Activated B cell treated with CpG ODN at 0.5 μM for 24 hours (primary cell): ENCODE measurements at regions not wholly inside any gene's neighbourhood (a gene's known extent, or its start where the extent isn't known, plus 50 kb on each side); places are given as distances from the start of the nearest gene placed in this dataset.

Experiments
- ATAC-seq: fragments of 200-7000 bp; cut with Tn5 transposase; one replicate; pipeline ENCODE4 v1.10.0; 2021; ENCODE audit warnings: low read depth, mild to moderate bottlenecking, moderate library complexity
- CTCF ChIA-PET: fragments of 350-600 bp; sonication (Branson Sonifier 250); formaldehyde crosslinking; loops from one replicate; lab custom pipeline; 2021; ENCODE audit warnings: antibody characterized with exemption; lab: Charles Lee
- POLR2A ChIA-PET: fragments of 350-600 bp; sonication (Branson Sonifier 250); formaldehyde crosslinking; loops from one replicate; lab custom pipeline; 2021; ENCODE audit warnings: antibody characterized with exemption; lab: Charles Lee
- DNase-seq: peaks from one replicate; pipeline ENCODE4 v3.0.0; 2022
- H3K27ac Mint-ChIP-seq: one replicate; pipeline ENCODE4 v1.8.0; 2020; ENCODE audit warnings: mixed read lengths
- H3K27me3 Mint-ChIP-seq: one replicate; pipeline ENCODE4 v1.8.0; 2021; ENCODE audit warnings: mixed read lengths
- H3K36me3 Mint-ChIP-seq: one replicate; pipeline ENCODE4 v1.8.0; 2021; ENCODE audit warnings: low read depth, mixed read lengths
- H3K4me1 Mint-ChIP-seq: one replicate; pipeline ENCODE4 v1.8.0; 2021; ENCODE audit warnings: mixed read lengths
- H3K4me3 Mint-ChIP-seq: one replicate; pipeline ENCODE4 v1.8.0; 2020; ENCODE audit warnings: mild to moderate bottlenecking, mixed read lengths
- H3K9me3 Mint-ChIP-seq: one replicate; pipeline ENCODE4 v1.8.0; 2020; ENCODE audit warnings: mixed read lengths
- intact Hi-C: fragments of 100-400 bp; cut with micrococcal nuclease; formaldehyde crosslinking; loops from one replicate; pipeline ENCODE4 v1.15.1; 2024
- TF ChIP-seq, protein P1 (sequence below): fragments of 200-600 bp; IDR thresholded peaks from one replicate; pipeline ENCODE4 v1.8.0; 2022; ENCODE audit warnings: antibody characterized with exemption, mild to moderate bottlenecking

GRCh38 chr17:59451706-59452105, 113.7 kb upstream of the DHX40 start:
- ATAC-seq (no peak), DNase-seq (no peak)
- TF ChIP-seq, protein P1, sequence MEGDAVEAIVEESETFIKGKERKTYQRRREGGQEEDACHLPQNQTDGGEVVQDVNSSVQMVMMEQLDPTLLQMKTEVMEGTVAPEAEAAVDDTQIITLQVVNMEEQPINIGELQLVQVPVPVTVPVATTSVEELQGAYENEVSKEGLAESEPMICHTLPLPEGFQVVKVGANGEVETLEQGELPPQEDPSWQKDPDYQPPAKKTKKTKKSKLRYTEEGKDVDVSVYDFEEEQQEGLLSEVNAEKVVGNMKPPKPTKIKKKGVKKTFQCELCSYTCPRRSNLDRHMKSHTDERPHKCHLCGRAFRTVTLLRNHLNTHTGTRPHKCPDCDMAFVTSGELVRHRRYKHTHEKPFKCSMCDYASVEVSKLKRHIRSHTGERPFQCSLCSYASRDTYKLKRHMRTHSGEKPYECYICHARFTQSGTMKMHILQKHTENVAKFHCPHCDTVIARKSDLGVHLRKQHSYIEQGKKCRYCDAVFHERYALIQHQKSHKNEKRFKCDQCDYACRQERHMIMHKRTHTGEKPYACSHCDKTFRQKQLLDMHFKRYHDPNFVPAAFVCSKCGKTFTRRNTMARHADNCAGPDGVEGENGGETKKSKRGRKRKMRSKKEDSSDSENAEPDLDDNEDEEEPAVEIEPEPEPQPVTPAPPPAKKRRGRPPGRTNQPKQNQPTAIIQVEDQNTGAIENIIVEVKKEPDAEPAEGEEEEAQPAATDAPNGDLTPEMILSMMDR: no peak
- H3K4me3 Mint-ChIP-seq: no peak overlapping the region
- H3K27ac Mint-ChIP-seq: no peak overlapping the region
- ChIA-PET POLR2A (interaction anchor here (0.6 to 1.2 kb wide), 2 partner anchors 10 to 102 kb away, joined by 3 to 7 read pairs; no protein-coding TSS in a partner anchor), CTCF (interaction anchor here (0.6 to 1.3 kb wide), 2 partner anchors 122 to 141 kb away, joined by 3 to 4 read pairs; no protein-coding TSS in a partner anchor)
- intact Hi-C loops: no loop called here
- H3K4me1 Mint-ChIP-seq: no peaks in the 10 kb centered on the region
- H3K9me3 Mint-ChIP-seq: no peaks in the 10 kb centered on the region
- H3K27me3 Mint-ChIP-seq: peaks cover 3% of the 10 kb centered on the region
- H3K36me3 Mint-ChIP-seq: no peaks in the 10 kb centered on the region

GRCh38 chr17:59454633-59455105, 110.7 kb upstream of the DHX40 start:
- DNase-seq (no peak), ATAC-seq (no peak)
- H3K4me3 Mint-ChIP-seq: no peak overlapping the region
- no peaks in the 10 kb centered on the region for H3K9me3 Mint-ChIP-seq
- H3K4me1 Mint-ChIP-seq: no peaks in the 10 kb centered on the region
- H3K27ac Mint-ChIP-seq: no peak overlapping the region
- no peaks in the 10 kb centered on the region for H3K36me3 Mint-ChIP-seq
- peaks cover 3% of the 10 kb centered on the region for H3K27me3 Mint-ChIP-seq
- TF ChIP-seq, protein P1: no peak
- POLR2A ChIA-PET: no interaction called here
- CTCF ChIA-PET: no interaction called here
- intact Hi-C loops: no loop called here

DNA sequence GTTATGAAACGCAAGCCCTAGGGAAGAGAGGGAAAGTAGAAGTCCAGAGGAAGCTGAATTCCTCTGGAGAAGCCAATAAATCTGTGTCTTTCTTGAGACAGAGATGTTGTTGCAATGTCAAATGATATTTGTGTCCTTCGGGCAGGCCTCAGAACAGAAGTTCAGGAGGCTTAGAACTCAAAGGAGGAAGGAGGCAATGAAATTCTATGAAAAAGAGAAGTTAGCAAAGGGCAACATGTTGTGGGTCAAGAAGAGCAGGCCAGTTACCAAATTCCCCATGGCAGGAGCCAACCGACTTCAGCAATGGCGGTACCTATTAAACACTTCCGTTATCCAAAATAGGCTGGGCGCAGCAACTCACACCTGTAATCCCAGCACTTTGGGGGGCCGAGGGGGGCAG, 109.0 kb upstream of the DHX40 start:
- ChIA-PET CTCF (no interaction called here), POLR2A (no interaction called here)
- ATAC-seq (no peak), DNase-seq (no peak)
- Mint-ChIP-seq H3K4me3 (no peak overlapping the region), H3K4me1 (no peaks in the 10 kb centered on the region), H3K27me3 (peaks cover 8% of the 10 kb centered on the region), H3K36me3 (no peaks in the 10 kb centered on the region), H3K9me3 (no peaks in the 10 kb centered on the region), H3K27ac (no peak overlapping the region)
- TF ChIP-seq, protein P1: no peak
- intact Hi-C loops: no loop called here

GRCh38 chr17:59456923-59457615, 108.3 kb upstream of the DHX40 start:
- DNase-seq (no peak), ATAC-seq (no peak)
- H3K27ac Mint-ChIP-seq: no peak overlapping the region
- H3K27me3 Mint-ChIP-seq: peaks cover 11% of the 10 kb centered on the region
- CTCF ChIA-PET: interaction anchor here (1.2 kb wide), 1 partner anchor 140 kb away, joined by 3 read pairs; no protein-coding TSS in a partner anchor
- no peaks in the 10 kb centered on the region for H3K36me3 Mint-ChIP-seq
- TF ChIP-seq, protein P1: no peak
- H3K4me3 Mint-ChIP-seq: no peak overlapping the region
- intact Hi-C loops: no loop called here
- POLR2A ChIA-PET: no interaction called here
- H3K4me1 Mint-ChIP-seq: no peaks in the 10 kb centered on the region
- no peaks in the 10 kb centered on the region for H3K9me3 Mint-ChIP-seq

GRCh38 chr17:59462385-59462784, 103.0 kb upstream of the DHX40 start:
- Mint-ChIP-seq H3K36me3 (no peaks in the 10 kb centered on the region), H3K27ac (no peak overlapping the region), H3K4me1 (no peaks in the 10 kb centered on the region), H3K27me3 (peaks cover 8% of the 10 kb centered on the region), H3K4me3 (no peak overlapping the region), H3K9me3 (no peaks in the 10 kb centered on the region)
- POLR2A ChIA-PET: interaction anchor here (0.6 kb wide), 1 partner anchor 831 kb away, joined by 4 read pairs; no protein-coding TSS in a partner anchor
- TF ChIP-seq, protein P1: no peak
- CTCF ChIA-PET: no interaction called here
- intact Hi-C loops: no loop called here
- ATAC-seq: no peak
- DNase-seq: no peak
